HG02885 (cell line): ENCODE measurements at regions not wholly inside any gene's neighbourhood (a gene's known extent, or its start where the extent isn't known, plus 50 kb on each side); places are given as distances from the start of the nearest gene placed in this dataset.
A peak's percentile ranks its signal among the peaks of the same experiment; 100 is the strongest.

Experiments used
- ATAC-seq: cut with Tn5 transposase; IDR thresholded peaks from one replicate; pipeline ENCODE4 v1.9.1; 2021; ENCODE audit warnings: mild to moderate bottlenecking; ENCODE audit not compliant: unreplicated experiment, poor library complexity

GRCh38 chr6:18893540-18894269, 506.6 kb downstream of the RNF144B start:
- ATAC-seq = no peak

GRCh38 chr6:18897350-18897749, 510.2 kb downstream of the RNF144B start:
- no peak for ATAC-seq

GRCh38 chr6:18904681-18905080, 517.5 kb downstream of the RNF144B start:
- ATAC-seq = no peak

GRCh38 chr6:18920701-18921100, 533.6 kb downstream of the RNF144B start:
- ATAC-seq = no peak

- ATAC-seq = no peak
These were observed 543.9 kb downstream of the RNF144B start for GRCh38 chr6:18931086-18931485.

DNA sequence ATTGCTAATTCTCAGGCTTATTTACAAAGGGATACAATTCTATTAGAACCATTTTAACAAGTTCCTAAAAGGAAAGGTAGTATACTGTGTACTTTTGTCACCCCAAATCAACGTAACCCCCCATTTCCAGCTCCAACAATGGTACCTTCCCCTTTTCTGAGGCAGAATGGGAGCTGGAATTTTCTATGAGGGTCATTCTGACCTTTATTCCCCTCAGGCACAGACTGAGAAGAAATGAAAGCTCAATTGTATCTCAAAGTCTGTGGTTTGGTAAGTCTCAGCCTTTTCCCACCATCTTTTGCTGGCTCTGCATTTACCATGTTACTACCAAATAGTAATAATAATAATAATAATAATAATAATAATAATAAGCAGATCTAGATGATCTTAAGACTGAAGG, 571.0 kb downstream of the RNF144B start:
- ATAC-seq = no peak

DNA sequence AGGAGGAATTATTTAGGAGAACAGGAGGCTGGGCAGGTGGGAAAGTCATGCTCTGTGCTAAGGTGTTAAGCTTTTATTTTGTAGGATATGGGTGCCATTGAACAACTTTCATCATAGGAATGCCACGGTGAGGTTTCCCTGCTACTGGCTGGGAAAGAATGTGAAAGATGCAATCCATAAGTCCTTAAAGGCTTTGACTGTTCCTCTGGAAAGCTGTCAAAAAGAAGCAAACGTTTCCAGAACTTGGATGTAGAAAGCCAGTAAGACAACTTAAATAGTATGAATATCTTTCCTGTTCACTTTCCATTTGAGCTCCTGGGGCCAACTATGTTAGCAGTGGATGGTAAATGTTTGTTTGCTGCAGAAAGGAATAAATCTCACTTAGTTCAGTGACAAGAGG, 574.4 kb downstream of the RNF144B start:
- no peak for ATAC-seq

- ATAC-seq = no peak
These were observed 575.3 kb downstream of the RNF144B start for GRCh38 chr6:18962361-18962905.

- no peak for ATAC-seq
These were observed 576.3 kb downstream of the RNF144B start for GRCh38 chr6:18963439-18963838.

DNA sequence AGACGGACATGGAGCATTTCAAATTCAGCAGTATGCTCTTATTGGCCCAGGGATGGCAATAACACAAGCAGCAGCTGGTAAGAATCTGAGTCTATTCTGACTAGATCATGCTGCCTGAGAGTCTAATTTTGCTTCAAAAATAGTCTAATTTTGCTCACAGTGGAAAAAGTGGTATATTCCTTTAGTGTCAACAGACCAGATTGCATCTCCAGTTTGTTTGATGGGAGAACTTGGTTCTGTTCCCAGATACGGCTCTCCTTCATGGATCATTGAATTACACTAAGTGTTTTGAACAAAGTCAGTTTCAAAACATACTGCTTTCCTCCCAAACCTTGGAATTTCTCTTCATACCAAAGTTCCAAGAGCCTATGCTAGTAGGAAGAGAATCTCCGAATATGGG, 586.1 kb downstream of the RNF144B start:
- no peak for ATAC-seq

- no peak for ATAC-seq
These were observed 588.9 kb downstream of the RNF144B start for GRCh38 chr6:18976091-18976490.

DNA sequence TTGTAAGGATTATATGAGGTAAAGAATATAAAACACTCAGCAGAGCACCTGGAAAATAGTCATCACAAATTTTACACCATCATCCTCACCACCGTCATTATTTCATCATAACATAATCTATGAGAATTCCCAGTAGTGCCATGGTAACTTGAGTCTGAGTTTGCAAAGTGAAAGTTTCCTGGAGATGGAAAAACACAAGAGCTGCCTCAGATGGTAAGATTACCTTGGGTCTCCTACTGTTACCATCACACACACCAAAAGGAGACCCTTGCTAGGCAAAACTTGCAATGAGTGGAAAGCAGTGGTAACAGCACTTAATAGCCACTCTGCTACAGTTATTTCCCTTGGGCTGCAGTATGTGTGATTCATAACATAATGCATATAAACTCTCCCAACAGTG, 589.8 kb downstream of the RNF144B start:
- no peak for ATAC-seq

DNA sequence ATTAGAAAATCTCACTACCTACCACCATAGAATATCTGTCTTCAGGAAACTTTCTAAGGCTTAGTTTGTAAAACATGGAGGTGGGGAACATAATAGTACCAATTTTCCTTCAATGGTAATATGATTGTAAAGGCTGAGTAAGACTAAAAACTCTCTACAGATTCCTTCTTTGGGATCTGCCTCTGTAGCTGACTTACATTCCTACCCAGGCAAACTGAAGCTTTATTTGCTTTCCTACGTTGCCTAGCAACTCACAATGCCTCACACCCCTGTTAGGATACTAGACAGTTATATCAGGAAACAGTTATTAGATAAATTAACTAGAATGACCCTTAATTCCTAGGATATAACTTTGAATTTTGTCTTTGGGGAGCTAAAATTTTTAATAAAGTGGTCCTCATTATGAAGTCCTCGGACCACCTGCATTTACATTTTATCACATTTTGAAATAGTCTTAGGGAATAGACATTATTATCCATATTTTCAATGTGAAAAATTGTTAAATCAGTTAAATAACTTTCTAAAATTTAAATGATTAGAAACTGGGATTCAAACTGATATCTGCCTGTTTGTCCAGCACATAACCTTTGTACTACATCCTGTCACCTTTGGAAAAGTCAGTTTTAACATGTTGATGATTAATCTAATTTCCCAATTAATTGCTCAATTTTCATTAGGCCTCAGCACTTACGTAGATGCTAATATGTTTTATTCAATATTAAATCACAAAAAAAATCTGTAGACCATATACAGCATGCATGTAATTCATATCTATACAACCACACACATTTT, 591.4 kb downstream of the RNF144B start:
- ATAC-seq = no peak

- no peak for ATAC-seq
These were observed 597.9 kb downstream of the RNF144B start for GRCh38 chr6:18985061-18985460.

GRCh38 chr6:18985996-18986395, 598.8 kb downstream of the RNF144B start:
- ATAC-seq = no peak

DNA sequence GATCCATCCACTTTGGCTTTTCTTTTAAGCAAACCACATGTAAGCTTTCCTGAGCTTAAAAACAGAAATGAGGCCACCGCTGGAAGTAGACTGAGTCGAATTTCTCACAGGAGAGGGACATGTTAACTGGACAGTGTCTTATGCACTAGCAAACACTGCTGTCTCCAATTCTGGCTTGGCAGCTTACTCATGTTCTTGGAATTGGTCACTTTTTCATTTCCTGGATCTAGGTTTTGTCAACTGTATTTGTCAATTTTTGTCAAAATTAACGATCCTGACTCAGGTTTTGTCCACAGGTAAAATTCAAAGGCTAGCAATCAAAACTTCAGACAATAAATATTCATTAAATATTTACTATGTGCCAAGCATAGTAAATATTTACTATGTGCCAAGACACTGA, 601.5 kb downstream of the RNF144B start:
- ATAC-seq = no peak

GRCh38 chr6:18990059-18990978, 603.2 kb downstream of the RNF144B start:
- ATAC-seq = peak; percentile 94

DNA sequence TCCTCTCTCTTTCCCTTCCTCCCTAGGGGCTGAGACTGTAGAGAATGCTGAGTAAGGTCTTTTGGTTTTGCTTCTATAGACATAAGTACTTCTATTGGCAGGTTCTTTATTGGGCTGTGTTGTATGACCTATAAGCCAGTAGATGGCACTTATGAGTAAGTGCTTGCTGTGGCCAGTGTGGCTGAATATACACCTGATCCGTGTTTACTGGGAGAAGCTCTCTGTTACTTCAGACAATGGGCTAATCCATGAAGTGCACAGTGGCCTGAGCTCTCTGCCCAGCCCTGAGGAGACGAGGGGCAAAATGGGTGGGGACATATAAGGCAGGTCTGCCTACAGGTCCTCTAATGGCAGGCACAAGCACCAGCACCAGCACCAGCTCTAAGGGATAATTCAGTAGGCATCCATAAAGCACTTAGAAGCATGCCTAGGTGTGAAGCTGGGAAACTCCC, 610.3 kb downstream of the RNF144B start:
- ATAC-seq = peak; percentile 98

DNA sequence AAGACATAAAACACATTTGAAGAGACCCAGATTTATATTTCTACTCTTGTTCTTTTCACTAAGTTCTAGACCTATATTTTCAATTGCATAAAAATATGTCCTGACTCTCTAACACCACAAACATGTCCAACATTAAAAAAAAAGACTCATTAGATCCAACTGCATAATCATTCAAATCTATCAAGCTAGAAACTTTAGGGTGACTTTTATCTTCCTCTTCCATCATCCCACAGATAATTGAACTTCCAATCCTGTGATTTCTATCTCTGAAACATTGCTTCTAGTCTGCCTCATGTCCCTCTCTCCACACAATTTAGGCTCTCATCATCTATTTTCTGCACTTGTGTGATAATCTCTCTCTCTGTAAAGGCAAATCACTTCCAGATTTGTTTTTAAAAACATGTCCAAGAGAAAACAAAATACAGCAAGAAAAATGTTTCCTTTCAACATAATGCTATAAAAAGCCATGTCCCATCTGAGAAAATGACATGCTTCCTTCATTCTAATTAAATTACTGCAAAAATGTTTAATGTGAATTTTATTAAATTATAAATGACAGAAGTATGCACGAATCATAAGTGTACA, 615.9 kb downstream of the RNF144B start:
- no peak for ATAC-seq

GRCh38 chr6:19004176-19004575, 617.0 kb downstream of the RNF144B start:
- no peak for ATAC-seq
